PC-9 (cell line): ENCODE measurements at regions not wholly inside any gene's neighbourhood (a gene's known extent, or its start where the extent isn't known, plus 50 kb on each side); places are given as distances from the start of the nearest gene placed in this dataset.

Experiments used
- BruUV-seq: library from RNA; stranded (reverse); fragments of 400-500 nt; replicated peaks from 2 replicates; lab custom pipeline; 2021; lab: Mats Ljungman, UMichigan
- CTCF ChIA-PET: fragments of 300-600 bp; sonication (Branson Sonifier 250); formaldehyde crosslinking; loops from one replicate; lab custom pipeline; 2022; ENCODE audit warnings: antibody characterized with exemption; lab: Charles Lee
- POLR2A ChIA-PET: fragments of 300-600 bp; sonication (Branson Sonifier 250); formaldehyde crosslinking; loops from one replicate; lab custom pipeline; 2022; ENCODE audit warnings: antibody characterized with exemption; ENCODE audit not compliant: unreplicated experiment; lab: Charles Lee
- DNase-seq, 2 experiments: peaks; one replicate each; pipeline versions ENCODE4 v3.0.0 to v3.0.0-alpha.2; 2015 to 2022; ENCODE audit warnings: mixed read lengths in 1 of 2
- H2AFZ ChIP-seq: fragments of 200-600 bp; sonication (generic); 2 replicates; pipeline ENCODE4 v1.8.1; 2017; ENCODE audit warnings: antibody characterized with exemption
- H3F3A ChIP-seq: fragments of 200-600 bp; sonication (generic); 2 replicates; pipeline ENCODE4 v1.8.1; 2017; ENCODE audit warnings: antibody characterized with exemption, mild to moderate bottlenecking, low read depth; ENCODE audit not compliant: insufficient read depth
- H3K27ac ChIP-seq: fragments of 200-600 bp; sonication (generic); 2 replicates; pipeline ENCODE4 v1.6.1; 2016; ENCODE audit warnings: mixed run types
- H3K27me3 ChIP-seq: fragments of 200-600 bp; sonication (generic); 2 replicates; pipeline ENCODE4 v1.6.1; 2016; ENCODE audit warnings: low read depth, mixed run types; ENCODE audit not compliant: insufficient read depth
- H3K36me3 ChIP-seq: fragments of 200-600 bp; sonication (generic); 2 replicates; pipeline ENCODE4 v1.6.1; 2016; ENCODE audit warnings: low read depth, mixed run types
- H3K4me1 ChIP-seq: fragments of 200-600 bp; sonication (generic); replicated peaks from 2 replicates; pipeline ENCODE4 v1.6.1; 2016; ENCODE audit warnings: mixed run types; ENCODE audit not compliant: insufficient read depth
- H3K4me2 ChIP-seq: fragments of 200-600 bp; sonication (generic); 2 replicates; pipeline ENCODE4 v1.6.1; 2017; ENCODE audit warnings: mixed run types
- H3K4me3 ChIP-seq: fragments of 200-600 bp; sonication (generic); 2 replicates; pipeline ENCODE4 v1.6.1; 2016; ENCODE audit warnings: mixed run types
- H3K79me2 ChIP-seq: fragments of 200-600 bp; sonication (generic); 2 replicates; pipeline ENCODE4 v1.6.1; 2017; ENCODE audit warnings: low read depth, mixed run types
- H3K9me2 ChIP-seq: fragments of 200-600 bp; sonication (generic); 2 replicates; pipeline ENCODE4 v1.8.1; 2017; ENCODE audit warnings: mild to moderate bottlenecking; ENCODE audit not compliant: insufficient read depth
- H3K9me3 ChIP-seq: fragments of 200-600 bp; sonication (generic); 2 replicates; pipeline ENCODE4 v1.8.1; 2016; ENCODE audit warnings: low read depth; ENCODE audit not compliant: insufficient read depth
- H4K20me1 ChIP-seq: fragments of 200-600 bp; sonication (generic); 2 replicates; pipeline ENCODE4 v1.8.1; 2017; ENCODE audit not compliant: insufficient read depth
- EZH2 ChIP-seq: fragments of 200-600 bp; sonication (generic); IDR thresholded peaks from 2 replicates; pipeline ENCODE4 v1.8.0; 2017; ENCODE audit warnings: antibody characterized with exemption, low read depth
- intact Hi-C: fragments of 100-400 bp; cut with micrococcal nuclease; formaldehyde crosslinking; loops from one replicate; pipeline ENCODE4 v1.10.0; 2022; ENCODE audit not compliant: unreplicated experiment
- TF ChIP-seq, protein P1 (sequence below): fragments of 200-600 bp; sonication (generic); conservative IDR thresholded peaks from 2 replicates; pipeline ENCODE4 v1.6.1; 2017; ENCODE audit warnings: mixed run types, antibody characterized with exemption, mild to moderate bottlenecking, moderate library complexity

DNA sequence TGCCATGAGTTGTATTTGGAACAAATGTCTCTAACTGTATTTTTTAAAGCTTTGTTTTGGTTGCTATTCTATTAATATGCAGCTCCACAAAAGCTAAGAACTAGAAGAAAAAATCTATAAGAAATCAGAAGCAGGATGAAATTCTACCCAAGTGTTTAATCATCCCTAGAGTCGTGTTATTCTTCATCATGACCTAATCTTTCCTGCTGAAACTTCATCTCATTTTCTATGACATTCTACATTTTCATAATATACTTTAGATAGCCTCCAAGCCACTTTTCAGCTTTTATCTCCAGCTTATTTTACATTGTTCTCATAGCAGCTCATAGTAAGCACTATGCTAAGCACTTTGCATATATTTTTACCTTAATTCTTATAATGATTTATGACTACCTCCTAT, 302.8 kb downstream of the FOXO1 start:
- Histone ChIP-seq H3K27me3 (no peaks in the 10 kb centered on the region), H3K79me2 (no peaks in the 10 kb centered on the region), H3K36me3 (no peaks in the 10 kb centered on the region), H3F3A (no peaks in the 10 kb centered on the region), H3K27ac (no peak overlapping the region), H3K9me2 (no peaks in the 10 kb centered on the region), H3K4me2 (no peak overlapping the region), H4K20me1 (no peaks in the 10 kb centered on the region), H2AFZ (no peak overlapping the region), H3K9me3 (no peaks in the 10 kb centered on the region), H3K4me1 (no peaks in the 10 kb centered on the region), H3K4me3 (no peak overlapping the region)
- intact Hi-C loops, result no loop called here
- TF ChIP-seq, protein P1, sequence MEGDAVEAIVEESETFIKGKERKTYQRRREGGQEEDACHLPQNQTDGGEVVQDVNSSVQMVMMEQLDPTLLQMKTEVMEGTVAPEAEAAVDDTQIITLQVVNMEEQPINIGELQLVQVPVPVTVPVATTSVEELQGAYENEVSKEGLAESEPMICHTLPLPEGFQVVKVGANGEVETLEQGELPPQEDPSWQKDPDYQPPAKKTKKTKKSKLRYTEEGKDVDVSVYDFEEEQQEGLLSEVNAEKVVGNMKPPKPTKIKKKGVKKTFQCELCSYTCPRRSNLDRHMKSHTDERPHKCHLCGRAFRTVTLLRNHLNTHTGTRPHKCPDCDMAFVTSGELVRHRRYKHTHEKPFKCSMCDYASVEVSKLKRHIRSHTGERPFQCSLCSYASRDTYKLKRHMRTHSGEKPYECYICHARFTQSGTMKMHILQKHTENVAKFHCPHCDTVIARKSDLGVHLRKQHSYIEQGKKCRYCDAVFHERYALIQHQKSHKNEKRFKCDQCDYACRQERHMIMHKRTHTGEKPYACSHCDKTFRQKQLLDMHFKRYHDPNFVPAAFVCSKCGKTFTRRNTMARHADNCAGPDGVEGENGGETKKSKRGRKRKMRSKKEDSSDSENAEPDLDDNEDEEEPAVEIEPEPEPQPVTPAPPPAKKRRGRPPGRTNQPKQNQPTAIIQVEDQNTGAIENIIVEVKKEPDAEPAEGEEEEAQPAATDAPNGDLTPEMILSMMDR, result no peak
- no TSS peak for BruUV-seq
- ChIA-PET CTCF (no interaction called here), POLR2A (no interaction called here)
- no peak for DNase-seq

DNA sequence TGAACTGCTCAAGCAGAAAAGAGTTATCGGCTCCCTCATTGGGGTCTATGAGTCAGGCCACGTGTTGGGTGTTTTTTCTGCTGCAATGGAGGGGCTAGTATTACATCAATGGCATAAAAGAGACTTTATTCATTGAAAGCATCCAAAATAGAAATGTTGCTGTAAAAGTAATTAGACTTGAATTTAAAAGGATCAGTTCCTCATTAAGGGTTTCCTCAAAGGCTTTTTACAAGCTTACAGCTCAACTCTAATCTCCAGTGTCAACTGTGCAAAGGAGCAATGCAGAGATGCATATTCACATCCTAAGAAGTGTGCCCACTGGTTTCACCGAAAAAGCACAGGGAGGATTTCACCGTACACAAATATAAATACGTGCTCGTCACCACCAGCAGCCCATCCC, 300.3 kb downstream of the FOXO1 start:
- H3K4me2 ChIP-seq, result no peak overlapping the region
- POLR2A ChIA-PET, result no interaction called here
- DNase-seq, result no peak
- no peak overlapping the region for H2AFZ ChIP-seq
- no peaks in the 10 kb centered on the region for H3K27me3 ChIP-seq
- CTCF ChIA-PET, result no interaction called here
- H3K4me3 ChIP-seq, result no peak overlapping the region
- no peaks in the 10 kb centered on the region for H3K9me3 ChIP-seq
- TF ChIP-seq, protein P1, result no peak
- TF ChIP-seq EZH2, result no peak
- no peaks in the 10 kb centered on the region for H3F3A ChIP-seq
- BruUV-seq, result no TSS peak
- intact Hi-C loops, result no loop called here
- H3K9me2 ChIP-seq, result no peaks in the 10 kb centered on the region
- H3K4me1 ChIP-seq, result no peaks in the 10 kb centered on the region
- no peaks in the 10 kb centered on the region for H3K79me2 ChIP-seq
- no peaks in the 10 kb centered on the region for H3K36me3 ChIP-seq
- no peaks in the 10 kb centered on the region for H4K20me1 ChIP-seq
- no peak overlapping the region for H3K27ac ChIP-seq

DNA sequence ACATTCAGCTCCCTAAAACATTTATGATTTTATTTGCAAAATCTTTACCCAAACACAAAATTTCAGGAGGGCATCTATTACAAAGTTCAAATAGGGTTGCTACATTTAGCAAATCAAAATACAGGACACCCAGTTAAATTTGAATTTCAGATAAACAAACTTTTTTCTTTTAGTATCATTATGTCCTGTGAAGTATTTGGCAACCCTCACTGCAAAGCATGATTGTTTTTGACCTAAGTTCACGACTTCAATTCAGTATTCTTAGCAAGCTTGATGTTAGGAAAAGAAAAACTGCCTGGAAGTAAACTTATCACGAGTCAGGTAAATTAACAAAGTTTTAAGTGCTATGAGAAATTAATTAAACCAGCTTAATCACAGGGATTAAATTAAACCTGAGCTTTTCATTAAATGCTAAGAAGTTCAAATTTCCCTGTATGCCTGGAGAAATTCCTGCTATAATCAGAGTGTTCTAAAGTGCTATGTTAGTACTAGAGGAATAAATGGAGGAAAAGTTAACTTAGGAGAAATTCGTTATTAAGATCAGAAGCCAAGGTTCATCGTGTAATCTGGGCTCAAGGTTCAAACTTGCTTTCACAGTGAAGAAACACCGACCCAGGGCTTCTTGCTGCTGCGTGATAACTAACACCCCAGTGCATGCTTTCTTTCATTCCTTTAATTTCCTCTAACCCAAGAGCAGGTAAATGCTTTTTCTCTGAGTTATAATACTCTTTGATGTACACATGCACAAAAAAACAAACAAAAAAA, 298.1 kb downstream of the FOXO1 start:
- no TSS peak for BruUV-seq
- H2AFZ ChIP-seq, result no peak overlapping the region
- H3K27me3 ChIP-seq, result no peaks in the 10 kb centered on the region
- intact Hi-C loops, result no loop called here
- H3K4me2 ChIP-seq, result no peak overlapping the region
- CTCF ChIA-PET, result no interaction called here
- H4K20me1 ChIP-seq, result no peaks in the 10 kb centered on the region
- TF ChIP-seq, protein P1, result no peak
- TF ChIP-seq EZH2, result no peak
- H3F3A ChIP-seq, result no peaks in the 10 kb centered on the region
- no peaks in the 10 kb centered on the region for H3K4me1 ChIP-seq
- POLR2A ChIA-PET, result no interaction called here
- no peaks in the 10 kb centered on the region for H3K79me2 ChIP-seq
- H3K4me3 ChIP-seq, result no peak overlapping the region
- H3K9me2 ChIP-seq, result no peaks in the 10 kb centered on the region
- no peak overlapping the region for H3K27ac ChIP-seq
- no peaks in the 10 kb centered on the region for H3K36me3 ChIP-seq
- no peaks in the 10 kb centered on the region for H3K9me3 ChIP-seq
- no peak for DNase-seq
